GM19455 (cell line): ENCODE measurements at regions not wholly inside any gene's neighbourhood (a gene's known extent, or its start where the extent isn't known, plus 50 kb on each side); places are given as distances from the start of the nearest gene placed in this dataset.

Source experiments
- ATAC-seq: cut with Tn5 transposase; IDR thresholded peaks from one replicate; pipeline ENCODE4 v1.9.1; 2021; ENCODE audit not compliant: unreplicated experiment

- no peak for ATAC-seq
These were observed 239.8 kb upstream of the IGFBP3 start for GRCh38 chr7:46160861-46161260.

GRCh38 chr7:46157931-46158330 lies 236.9 kb upstream of the IGFBP3 start:
- no peak for ATAC-seq

- ATAC-seq: no peak
These were observed 236.3 kb upstream of the IGFBP3 start for GRCh38 chr7:46157404-46157803.

GRCh38 chr7:46156853-46157252 lies 235.8 kb upstream of the IGFBP3 start:
- no peak for ATAC-seq

GRCh38 chr7:46156086-46156485 lies 235.0 kb upstream of the IGFBP3 start:
- no peak for ATAC-seq

DNA sequence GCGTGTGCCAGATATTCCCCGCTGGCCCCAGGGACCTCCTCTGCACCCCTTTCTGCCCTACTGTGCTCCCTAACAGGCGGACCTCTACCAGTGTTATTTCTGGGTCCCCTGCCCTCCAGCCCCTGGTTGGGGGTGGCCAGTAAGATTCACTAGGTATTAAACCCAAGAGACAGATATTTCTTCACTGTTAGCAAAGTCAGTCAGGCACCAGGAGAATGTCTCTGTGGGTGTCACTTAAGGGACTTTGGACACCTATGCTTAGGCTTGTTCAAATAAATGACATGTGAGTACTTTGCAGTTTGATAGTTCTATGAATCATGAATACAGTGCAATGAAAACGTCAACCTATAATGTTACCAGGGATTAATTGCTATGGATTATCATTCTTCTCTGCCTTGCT lies 234.3 kb upstream of the IGFBP3 start:
- ATAC-seq: no peak

DNA sequence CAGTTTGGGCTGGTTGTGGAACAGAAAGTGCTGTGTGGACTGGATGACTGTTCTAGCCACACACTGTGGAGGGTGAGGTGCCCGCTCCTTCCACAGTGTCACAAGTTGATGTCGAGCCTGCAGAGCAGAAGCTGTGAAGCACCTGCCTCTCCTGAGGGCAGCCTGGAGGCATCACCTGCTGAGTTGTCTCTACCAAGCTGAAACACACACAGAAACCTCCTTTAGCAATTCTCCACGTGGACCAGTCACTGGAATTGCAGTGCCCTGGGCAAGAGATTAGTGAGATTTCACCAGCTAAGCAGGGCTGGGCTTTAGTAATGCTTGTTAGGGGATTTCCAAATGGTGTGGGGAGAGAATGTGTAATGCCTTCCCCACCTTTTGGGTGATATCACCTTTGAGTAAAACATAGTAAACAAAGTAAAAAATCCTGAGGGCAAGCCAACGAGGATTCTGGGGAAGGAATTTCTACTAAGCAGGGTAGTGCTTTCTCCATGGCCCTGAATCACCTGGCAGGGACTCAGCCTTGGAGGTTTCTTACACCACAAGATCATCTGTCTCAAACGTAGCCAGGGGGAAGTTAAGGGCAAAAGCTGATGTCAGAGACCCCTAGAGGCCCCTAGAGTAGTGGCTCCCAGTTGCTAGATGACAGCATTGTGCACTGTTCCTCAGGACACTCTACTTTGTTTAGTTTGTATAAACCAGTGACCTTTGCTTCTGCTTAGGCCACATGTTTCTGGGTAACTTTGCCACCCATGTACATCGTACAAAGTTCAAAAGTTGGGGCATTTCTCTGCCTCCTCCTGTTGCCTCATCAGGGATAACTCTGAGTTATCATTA lies 233.1 kb upstream of the IGFBP3 start:
- no peak for ATAC-seq

DNA sequence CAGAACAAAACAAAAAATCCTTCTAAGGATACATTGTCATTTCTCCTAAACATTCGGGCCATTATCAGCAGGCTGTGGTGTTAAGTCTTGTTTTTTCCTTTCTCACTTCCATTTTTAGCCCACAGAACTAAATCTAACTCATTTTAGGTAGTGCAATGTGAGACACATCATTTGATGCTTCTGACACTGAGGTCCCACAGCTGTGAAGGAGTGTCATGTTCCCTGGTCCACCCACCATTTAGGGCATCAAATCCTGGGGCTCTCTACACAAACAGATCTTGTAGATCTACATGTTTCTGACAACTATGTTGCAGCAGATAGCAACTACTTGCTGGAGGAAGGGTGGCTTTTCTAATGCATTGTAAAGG lies 232.5 kb upstream of the IGFBP3 start:
- ATAC-seq: no peak

DNA sequence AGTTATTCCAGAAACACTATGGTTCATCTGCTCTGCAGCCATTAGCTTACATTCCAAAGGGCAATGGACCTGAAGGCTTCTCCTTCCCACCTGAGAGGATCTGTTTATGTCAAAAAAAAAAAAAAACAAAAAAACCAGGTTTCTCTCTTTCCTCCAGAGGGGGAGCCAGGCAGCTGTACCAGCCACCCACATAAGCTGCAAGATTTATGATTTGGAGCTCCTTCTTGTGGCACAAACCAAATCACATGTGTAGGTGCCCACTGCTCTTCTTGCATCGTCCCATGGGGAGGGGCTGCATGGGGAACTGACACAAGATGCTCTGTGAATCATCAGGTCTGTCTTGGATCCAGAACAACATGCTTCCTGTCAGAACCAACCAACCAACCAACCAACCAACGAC lies 231.6 kb upstream of the IGFBP3 start:
- ATAC-seq: no peak

DNA sequence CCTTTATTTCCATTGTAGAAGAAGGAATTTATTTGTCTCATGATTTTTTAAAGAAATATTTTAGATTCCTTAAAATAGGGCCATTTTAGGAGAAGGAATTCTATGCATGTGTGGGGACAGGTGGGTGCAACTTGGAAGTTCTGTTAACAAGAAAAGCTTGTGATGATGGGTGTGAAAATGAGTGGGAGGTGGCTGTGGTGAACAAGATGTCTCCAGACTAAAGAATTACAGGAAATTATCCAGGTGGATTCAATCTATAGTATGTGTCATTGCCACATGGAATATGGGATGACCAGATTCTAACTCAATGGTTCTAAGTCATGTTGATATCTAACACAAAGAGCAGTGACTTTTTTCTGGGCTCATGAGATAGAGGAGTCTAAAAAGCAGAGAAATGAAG lies 229.6 kb upstream of the IGFBP3 start:
- no peak for ATAC-seq

- ATAC-seq: no peak
These were observed 229.1 kb upstream of the IGFBP3 start for GRCh38 chr7:46150202-46150601.

GRCh38 chr7:46147871-46148270 lies 226.8 kb upstream of the IGFBP3 start:
- ATAC-seq: no peak

DNA sequence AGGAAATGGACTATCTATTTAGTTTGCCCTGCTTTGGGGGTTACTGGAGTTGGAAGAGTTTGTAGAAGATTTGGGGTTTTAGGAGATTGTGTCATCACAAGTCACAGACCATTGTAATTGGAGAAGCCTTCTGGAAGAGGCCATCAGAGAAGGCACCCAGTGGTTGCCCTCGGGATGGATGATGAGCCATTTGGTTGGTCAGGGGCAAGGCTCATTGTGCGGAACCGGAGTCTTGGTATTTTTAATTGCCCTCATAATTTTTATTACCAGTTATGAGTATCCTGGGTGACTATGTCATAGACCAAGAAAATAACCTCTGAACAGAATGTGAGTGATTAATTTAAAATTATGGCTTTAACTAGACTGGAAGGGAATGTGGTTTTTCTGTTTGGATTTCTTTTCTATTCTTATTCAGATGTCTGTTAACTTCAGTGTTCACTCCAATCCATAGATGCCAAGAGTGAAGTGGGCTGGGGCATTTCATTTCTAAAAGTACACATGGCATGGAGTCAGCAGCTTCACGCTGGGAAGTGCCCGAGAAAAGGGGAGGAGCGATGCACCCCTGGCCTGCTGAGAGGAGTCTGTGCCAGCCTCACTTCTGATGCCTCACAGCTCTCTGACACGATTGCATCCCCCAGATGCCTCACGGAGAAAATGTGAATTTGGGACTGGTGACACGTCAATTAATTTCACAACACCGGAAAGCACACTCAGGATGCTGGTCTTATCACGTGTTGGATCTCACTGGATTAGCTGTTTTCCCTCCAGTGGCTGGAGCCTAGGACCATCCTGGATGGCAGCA lies 225.6 kb upstream of the IGFBP3 start:
- ATAC-seq: no peak

DNA sequence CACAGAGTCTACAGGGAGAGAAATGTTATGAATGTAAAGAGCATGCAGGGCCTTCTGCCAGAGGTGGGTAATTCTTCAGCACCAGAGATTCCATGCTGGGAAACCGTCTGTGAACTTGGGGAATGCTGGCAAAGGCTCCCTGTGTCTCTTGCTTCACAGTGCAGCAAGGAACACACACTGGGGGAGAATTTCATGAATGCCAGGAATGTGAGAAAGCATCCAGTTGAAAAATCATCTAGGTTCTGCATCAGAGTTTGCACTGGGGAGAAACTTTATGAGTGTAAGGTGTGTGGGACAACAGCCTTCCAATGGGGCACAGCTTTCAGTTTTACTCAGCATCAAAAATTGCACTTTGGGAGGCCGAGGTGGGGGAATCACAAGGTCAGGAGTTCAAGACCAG lies 224.3 kb upstream of the IGFBP3 start:
- ATAC-seq: no peak

- no peak for ATAC-seq
These were observed 223.2 kb upstream of the IGFBP3 start for GRCh38 chr7:46143949-46144917.

DNA sequence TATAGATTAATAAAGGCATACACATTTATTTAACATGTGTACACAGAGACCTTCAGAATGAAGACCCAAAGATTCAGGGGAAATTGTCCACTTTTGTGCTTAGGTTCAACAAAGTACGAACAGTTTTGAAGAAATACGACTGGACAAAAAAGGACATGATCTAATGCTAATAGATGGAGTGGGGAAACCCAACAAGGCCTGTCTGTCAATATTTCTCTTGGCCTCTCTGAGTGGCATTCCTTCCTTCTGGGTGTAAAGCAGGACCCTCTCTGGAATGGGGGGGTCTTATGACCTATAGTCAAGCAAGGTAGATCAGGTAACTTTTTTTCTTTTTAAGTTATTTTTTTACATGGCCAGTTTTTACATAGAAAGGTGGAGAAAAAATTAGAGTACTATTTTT lies 222.3 kb upstream of the IGFBP3 start:
- ATAC-seq: no peak

DNA sequence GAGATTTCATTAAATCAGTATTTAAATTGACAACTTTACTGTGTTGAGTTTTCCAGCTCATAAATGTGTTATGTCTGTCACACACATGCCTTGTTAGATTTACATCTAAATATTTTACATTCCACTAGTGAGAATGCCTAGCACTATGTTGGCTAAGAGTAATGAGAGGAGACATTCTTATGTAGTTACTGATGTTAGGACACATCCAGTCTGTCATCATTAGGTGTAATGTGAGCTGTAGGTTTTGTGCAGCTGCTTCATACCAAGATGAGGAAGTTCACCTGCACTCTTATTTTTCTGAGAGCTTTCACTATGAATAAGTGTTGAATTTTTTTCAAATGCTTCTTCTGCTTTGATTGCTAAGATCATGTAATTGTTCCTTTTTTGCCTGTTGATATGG lies 218.0 kb upstream of the IGFBP3 start:
- no peak for ATAC-seq

DNA sequence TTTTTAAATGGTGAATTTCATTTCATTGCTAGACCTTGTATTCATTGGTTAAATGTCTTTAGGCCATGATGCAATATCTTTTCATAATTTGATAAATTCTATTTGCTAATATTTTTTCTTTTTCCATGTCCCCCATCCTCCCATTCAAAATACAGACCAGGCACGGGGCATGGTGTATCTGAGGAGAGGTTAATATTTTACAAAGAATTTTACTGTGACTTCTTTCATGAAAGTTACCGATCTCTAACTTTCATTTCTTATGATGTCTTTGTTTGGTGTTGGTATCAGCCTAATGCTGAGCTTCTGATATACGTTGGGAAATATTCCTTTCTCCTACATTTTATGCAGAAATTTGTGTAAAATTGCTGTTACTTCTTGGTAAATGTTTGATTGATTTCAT lies 216.7 kb upstream of the IGFBP3 start:
- no peak for ATAC-seq

- no peak for ATAC-seq
These were observed 214.5 kb upstream of the IGFBP3 start for GRCh38 chr7:46135557-46135956.

- no peak for ATAC-seq
These were observed 213.7 kb upstream of the IGFBP3 start for GRCh38 chr7:46134795-46135194.

GRCh38 chr7:46134385-46134784 lies 213.3 kb upstream of the IGFBP3 start:
- no peak for ATAC-seq
